ENCODE measurements at regions not wholly inside any gene's neighbourhood (a gene's known extent, or its start where the extent isn't known, plus 50 kb on each side); places are given as distances from the start of the nearest gene placed in this dataset.

DNA sequence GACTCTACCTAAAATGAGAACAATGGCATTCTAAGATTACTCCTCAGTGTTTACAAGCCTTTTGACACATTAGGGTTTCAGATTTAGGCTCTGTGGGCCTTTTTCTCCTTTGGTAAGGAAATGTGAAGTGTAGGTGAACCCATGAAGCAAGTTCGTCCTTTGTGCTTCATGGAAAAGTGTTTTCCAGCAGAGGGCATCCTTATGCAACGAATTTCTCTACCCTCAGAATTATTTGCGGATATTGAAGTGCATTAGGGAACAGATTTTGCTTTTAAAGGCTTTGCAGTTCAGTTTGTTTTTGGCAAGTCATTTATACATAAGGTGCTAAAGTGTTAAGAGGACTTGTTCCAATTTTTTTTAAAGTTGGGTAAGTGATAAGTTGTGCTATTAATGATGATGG is 55.7 kb upstream of the FERMT1 start:
- DNase-seq (peak in 1 of 2 donors; percentile 8), ATAC-seq (no peak)
- TF ChIP-seq, protein P1, sequence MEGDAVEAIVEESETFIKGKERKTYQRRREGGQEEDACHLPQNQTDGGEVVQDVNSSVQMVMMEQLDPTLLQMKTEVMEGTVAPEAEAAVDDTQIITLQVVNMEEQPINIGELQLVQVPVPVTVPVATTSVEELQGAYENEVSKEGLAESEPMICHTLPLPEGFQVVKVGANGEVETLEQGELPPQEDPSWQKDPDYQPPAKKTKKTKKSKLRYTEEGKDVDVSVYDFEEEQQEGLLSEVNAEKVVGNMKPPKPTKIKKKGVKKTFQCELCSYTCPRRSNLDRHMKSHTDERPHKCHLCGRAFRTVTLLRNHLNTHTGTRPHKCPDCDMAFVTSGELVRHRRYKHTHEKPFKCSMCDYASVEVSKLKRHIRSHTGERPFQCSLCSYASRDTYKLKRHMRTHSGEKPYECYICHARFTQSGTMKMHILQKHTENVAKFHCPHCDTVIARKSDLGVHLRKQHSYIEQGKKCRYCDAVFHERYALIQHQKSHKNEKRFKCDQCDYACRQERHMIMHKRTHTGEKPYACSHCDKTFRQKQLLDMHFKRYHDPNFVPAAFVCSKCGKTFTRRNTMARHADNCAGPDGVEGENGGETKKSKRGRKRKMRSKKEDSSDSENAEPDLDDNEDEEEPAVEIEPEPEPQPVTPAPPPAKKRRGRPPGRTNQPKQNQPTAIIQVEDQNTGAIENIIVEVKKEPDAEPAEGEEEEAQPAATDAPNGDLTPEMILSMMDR (IDR thresholded peaks at IDR 0.05), result peak in 7 of 9 donors; percentile 30 to 64 (median 47)
- Histone ChIP-seq H3K4me1 (no peaks in the 10 kb centered on the region), H3K9me3 (peaks cover 0 to 6% (median 0%) of the 10 kb centered on the region in 11 donors), H3K4me3 (no peak overlapping the region), H3K27ac (no peak overlapping the region), H3K36me3 (no peaks in the 10 kb centered on the region), H3K27me3 (peaks cover 0 to 4% (median 0%) of the 10 kb centered on the region in 7 donors)
- WGBS, 2 donors, result 2 to 3% methylated on average over 3 of the region's 3 CpGs
- intact Hi-C loops (cut with DNase I), result loop anchor here in 3 of 10 donors (10.0 kb wide), 2 partner anchors 646 to 1106 kb away; no protein-coding TSS in a partner anchor

- ATAC-seq, result no peak
- H3K4me3 ChIP-seq, result no peak overlapping the region
- H3K36me3 ChIP-seq, result no peaks in the 10 kb centered on the region
- H3K27ac ChIP-seq, result no peak overlapping the region
- DNase-seq, result no peak
- H3K27me3 ChIP-seq, result peaks cover 0 to 4% (median 0%) of the 10 kb centered on the region in 7 donors
- intact Hi-C loops (cut with DNase I), result loop anchor here in 3 of 10 donors (10.0 kb wide), 2 partner anchors 651 to 1111 kb away; no protein-coding TSS in a partner anchor
- TF ChIP-seq, protein P1 (IDR thresholded peaks at IDR 0.05), result no peak
- H3K9me3 ChIP-seq, result peaks cover 0 to 15% (median 5%) of the 10 kb centered on the region in 11 donors
- WGBS, 2 donors, result 75 to 82% methylated on average over 2 of the region's 2 CpGs
- no peaks in the 10 kb centered on the region for H3K4me1 ChIP-seq
These were observed 50.7 kb upstream of the FERMT1 start for GRCh38 chr20:6173481-6173880.

All from heart right ventricle (tissue), 16 donors.